ENCODE measurements at regions not wholly inside any gene's neighbourhood (a gene's known extent, or its start where the extent isn't known, plus 50 kb on each side); places are given as distances from the start of the nearest gene placed in this dataset.

DNA sequence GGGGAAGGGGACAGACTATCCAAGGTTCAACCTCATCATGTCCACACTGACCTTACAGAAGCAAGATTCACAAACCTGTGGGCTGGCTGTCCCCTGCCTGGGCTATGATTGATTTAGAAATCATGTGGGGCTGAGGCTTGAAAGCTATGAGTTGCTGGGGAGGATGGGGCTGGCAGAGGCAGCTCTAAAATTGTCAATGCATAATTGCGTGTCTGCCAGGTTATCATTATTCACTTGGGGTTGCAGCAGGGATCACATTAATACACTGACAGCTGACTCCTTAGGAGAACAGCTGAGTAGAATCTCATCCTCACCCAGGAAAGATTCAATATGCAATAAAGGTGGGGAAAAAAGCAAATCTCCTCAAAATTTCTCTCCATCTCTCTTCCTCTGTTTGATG lies 866.3 kb downstream of the CCSER2 start:
- no peak overlapping the region for H3K4me3 ChIP-seq (ENCODE audit: low read length in 3 of 3)
- FAIRE-seq (no peak), DNase-seq (no peak)
- H3K27me3 ChIP-seq (ENCODE audit: control insufficient read depth, insufficient read depth, low read length): no peaks in the 10 kb centered on the region
- H3K9ac ChIP-seq (ENCODE audit: low read length in 3 of 3): no peak overlapping the region
- TF ChIP-seq, protein P1, sequence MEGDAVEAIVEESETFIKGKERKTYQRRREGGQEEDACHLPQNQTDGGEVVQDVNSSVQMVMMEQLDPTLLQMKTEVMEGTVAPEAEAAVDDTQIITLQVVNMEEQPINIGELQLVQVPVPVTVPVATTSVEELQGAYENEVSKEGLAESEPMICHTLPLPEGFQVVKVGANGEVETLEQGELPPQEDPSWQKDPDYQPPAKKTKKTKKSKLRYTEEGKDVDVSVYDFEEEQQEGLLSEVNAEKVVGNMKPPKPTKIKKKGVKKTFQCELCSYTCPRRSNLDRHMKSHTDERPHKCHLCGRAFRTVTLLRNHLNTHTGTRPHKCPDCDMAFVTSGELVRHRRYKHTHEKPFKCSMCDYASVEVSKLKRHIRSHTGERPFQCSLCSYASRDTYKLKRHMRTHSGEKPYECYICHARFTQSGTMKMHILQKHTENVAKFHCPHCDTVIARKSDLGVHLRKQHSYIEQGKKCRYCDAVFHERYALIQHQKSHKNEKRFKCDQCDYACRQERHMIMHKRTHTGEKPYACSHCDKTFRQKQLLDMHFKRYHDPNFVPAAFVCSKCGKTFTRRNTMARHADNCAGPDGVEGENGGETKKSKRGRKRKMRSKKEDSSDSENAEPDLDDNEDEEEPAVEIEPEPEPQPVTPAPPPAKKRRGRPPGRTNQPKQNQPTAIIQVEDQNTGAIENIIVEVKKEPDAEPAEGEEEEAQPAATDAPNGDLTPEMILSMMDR (IDR thresholded peaks at IDR 0.05; ENCODE audit: borderline replicate concordance, extremely low read depth, insufficient read depth): no peak
- H3K4me1 ChIP-seq (ENCODE audit: control insufficient read depth in 2 of 3, insufficient read depth in 2 of 3, low read depth in 1 of 3, low read length in 3 of 3): no peaks in the 10 kb centered on the region
- H3K36me3 ChIP-seq (ENCODE audit: control insufficient read depth in 2 of 3, insufficient read depth in 3 of 3, low read length in 3 of 3): no peaks in the 10 kb centered on the region
- H3K9me3 ChIP-seq (ENCODE audit: control insufficient read depth in 2 of 3, insufficient read depth in 1 of 3, low read length in 3 of 3): no peaks in the 10 kb centered on the region
- intact Hi-C loops (cut with DNase I): no loop called here
- H3K27ac ChIP-seq (ENCODE audit: low read depth in 2 of 2, low read length in 2 of 2): no peak overlapping the region

DNA sequence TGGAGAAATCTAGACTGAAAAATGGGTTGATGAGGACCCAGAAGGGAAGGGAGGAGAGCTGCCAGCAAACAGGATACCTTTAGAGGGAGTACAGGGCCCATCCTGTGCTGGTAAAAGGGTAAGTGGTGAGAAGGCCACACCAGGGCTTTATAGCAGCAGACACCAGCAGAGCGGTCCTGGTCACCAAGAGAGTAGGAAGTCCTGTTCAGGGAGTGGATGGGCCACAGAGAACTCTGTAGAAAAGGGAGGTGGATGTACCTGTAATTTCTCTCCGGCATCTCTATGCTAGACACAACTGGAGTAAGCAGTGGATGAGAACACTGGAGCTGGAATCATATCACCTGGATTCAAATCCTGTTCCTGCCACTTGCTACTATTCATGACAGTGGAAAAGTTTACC lies 867.2 kb downstream of the CCSER2 start:
- DNase-seq (no peak), FAIRE-seq (no peak)
- no peak overlapping the region for H3K27ac ChIP-seq (ENCODE audit: low read depth in 2 of 2, low read length in 2 of 2)
- H3K4me1 ChIP-seq (ENCODE audit: control insufficient read depth in 2 of 3, insufficient read depth in 2 of 3, low read depth in 1 of 3, low read length in 3 of 3): no peaks in the 10 kb centered on the region
- TF ChIP-seq, protein P1 (IDR thresholded peaks at IDR 0.05; ENCODE audit: borderline replicate concordance, extremely low read depth, insufficient read depth): no peak
- H3K27me3 ChIP-seq (ENCODE audit: control insufficient read depth, insufficient read depth, low read length): no peaks in the 10 kb centered on the region
- no peak overlapping the region for H3K4me3 ChIP-seq (ENCODE audit: low read length in 3 of 3)
- intact Hi-C loops (cut with DNase I): no loop called here
- H3K9ac ChIP-seq (ENCODE audit: low read length in 3 of 3): no peak overlapping the region
- H3K9me3 ChIP-seq (ENCODE audit: control insufficient read depth in 2 of 3, insufficient read depth in 1 of 3, low read length in 3 of 3): no peaks in the 10 kb centered on the region
- H3K36me3 ChIP-seq (ENCODE audit: control insufficient read depth in 2 of 3, insufficient read depth in 3 of 3, low read length in 3 of 3): no peaks in the 10 kb centered on the region

DNA sequence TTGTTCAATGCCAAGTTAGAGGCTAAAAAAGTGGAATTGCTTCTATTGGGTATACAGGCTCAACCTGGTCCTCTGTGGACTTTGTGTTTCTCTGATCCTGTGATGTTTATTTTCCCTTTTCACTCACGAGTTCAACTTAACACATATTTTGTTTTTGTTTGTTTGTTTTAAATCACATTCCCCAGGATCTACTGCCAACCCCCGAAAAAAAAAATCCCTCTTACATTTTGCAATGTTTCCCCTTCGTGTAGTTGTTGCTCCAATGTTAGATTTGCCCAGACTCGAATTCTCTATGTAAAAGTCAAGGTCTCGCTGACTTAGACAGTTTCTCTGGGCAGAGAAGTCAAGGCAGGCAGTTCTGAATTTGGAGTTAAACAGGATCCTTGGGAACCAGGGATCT lies 876.4 kb downstream of the CCSER2 start:
- Histone ChIP-seq H3K4me3 (ENCODE audit: low read length in 3 of 3) (no peak overlapping the region), H3K27me3 (ENCODE audit: control insufficient read depth, insufficient read depth, low read length) (no peaks in the 10 kb centered on the region), H3K4me1 (ENCODE audit: control insufficient read depth in 2 of 3, insufficient read depth in 2 of 3, low read depth in 1 of 3, low read length in 3 of 3) (no peaks in the 10 kb centered on the region), H3K9me3 (ENCODE audit: control insufficient read depth in 2 of 3, insufficient read depth in 1 of 3, low read length in 3 of 3) (no peaks in the 10 kb centered on the region), H3K9ac (ENCODE audit: low read length in 3 of 3) (no peak overlapping the region), H3K36me3 (ENCODE audit: control insufficient read depth in 2 of 3, insufficient read depth in 3 of 3, low read length in 3 of 3) (no peaks in the 10 kb centered on the region), H3K27ac (ENCODE audit: low read depth in 2 of 2, low read length in 2 of 2) (no peak overlapping the region)
- DNase-seq (no peak), FAIRE-seq (no peak)
- TF ChIP-seq, protein P1 (IDR thresholded peaks at IDR 0.05; ENCODE audit: borderline replicate concordance, extremely low read depth, insufficient read depth): no peak
- intact Hi-C loops (cut with DNase I): no loop called here

DNA sequence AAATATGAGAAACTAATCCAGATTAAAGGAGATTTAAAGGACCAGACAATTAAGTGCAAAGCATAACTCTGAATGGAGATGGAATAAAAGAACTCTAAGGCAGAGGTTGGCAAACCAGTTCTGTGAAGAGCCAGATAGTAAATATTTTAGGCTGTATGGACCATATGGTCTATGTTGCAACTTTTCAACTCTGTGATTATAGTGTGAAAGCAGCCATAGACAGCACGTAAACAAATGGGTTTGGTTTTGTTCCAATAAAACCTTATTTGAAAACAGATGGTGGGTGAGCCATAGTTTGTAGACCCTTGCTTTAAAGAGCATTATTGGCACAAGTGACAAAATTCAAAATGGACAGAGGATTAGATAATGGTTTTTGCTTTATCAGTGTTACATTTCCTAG lies 884.1 kb downstream of the CCSER2 start:
- H3K9me3 ChIP-seq (ENCODE audit: control insufficient read depth in 2 of 3, insufficient read depth in 1 of 3, low read length in 3 of 3): no peaks in the 10 kb centered on the region
- intact Hi-C loops (cut with DNase I): no loop called here
- H3K27ac ChIP-seq (ENCODE audit: low read depth in 2 of 2, low read length in 2 of 2): no peak overlapping the region
- TF ChIP-seq, protein P1 (IDR thresholded peaks at IDR 0.05; ENCODE audit: borderline replicate concordance, extremely low read depth, insufficient read depth): no peak
- no peak overlapping the region for H3K4me3 ChIP-seq (ENCODE audit: low read length in 3 of 3)
- H3K36me3 ChIP-seq (ENCODE audit: control insufficient read depth in 2 of 3, insufficient read depth in 3 of 3, low read length in 3 of 3): no peaks in the 10 kb centered on the region
- H3K9ac ChIP-seq (ENCODE audit: low read length in 3 of 3): no peak overlapping the region
- DNase-seq (no peak), FAIRE-seq (no peak)
- no peaks in the 10 kb centered on the region for H3K27me3 ChIP-seq (ENCODE audit: control insufficient read depth, insufficient read depth, low read length)
- no peaks in the 10 kb centered on the region for H3K4me1 ChIP-seq (ENCODE audit: control insufficient read depth in 2 of 3, insufficient read depth in 2 of 3, low read depth in 1 of 3, low read length in 3 of 3)

All from kidney (tissue), 13 donors.